Astrocyte (in vitro differentiated cells and primary cell): ENCODE measurements at regions not wholly inside any gene's neighbourhood (a gene's known extent, or its start where the extent isn't known, plus 50 kb on each side); places are given as distances from the start of the nearest gene placed in this dataset.

Experiments
- DNase-seq: peaks from one replicate; pipeline ENCODE4 v3.0.0-alpha.2; 2010; ENCODE audit warnings: low read depth
- FAIRE-seq: peaks from 2 replicates; lab custom pipeline; 2011; peaks lifted over from hg19 to GRCh38; lab: Jason Lieb, UNC
- H2AFZ ChIP-seq: 2 replicates; pipeline ENCODE4 v1.6.0; 2012; ENCODE audit warnings: low read depth, low read length, inconsistent platforms
- H3K27ac ChIP-seq: 2 replicates; pipeline ENCODE4 v1.5.1; 2011; ENCODE audit warnings: low read depth, low read length, inconsistent platforms
- H3K27me3 ChIP-seq: 2 replicates; pipeline ENCODE4 v1.6.0; 2011; ENCODE audit warnings: low read length, inconsistent platforms; ENCODE audit not compliant: insufficient read depth
- H3K36me3 ChIP-seq: 2 replicates; pipeline ENCODE4 v1.5.1; 2011; ENCODE audit warnings: low read length, inconsistent platforms; ENCODE audit not compliant: insufficient read depth
- H3K4me1 ChIP-seq: 2 replicates; pipeline ENCODE4 v1.5.1; 2011; ENCODE audit warnings: low read length, inconsistent platforms; ENCODE audit not compliant: insufficient read depth
- H3K4me2 ChIP-seq: 2 replicates; pipeline ENCODE4 v1.6.0; 2012; ENCODE audit warnings: low read length, inconsistent platforms
- H3K4me3 ChIP-seq: 2 replicates; pipeline ENCODE4 v1.5.1; 2011; ENCODE audit warnings: low read depth, mild to moderate bottlenecking, low read length, inconsistent platforms; ENCODE audit not compliant: insufficient read depth
- H3K79me2 ChIP-seq: 2 replicates; pipeline ENCODE4 v1.6.0; 2012; ENCODE audit warnings: mild to moderate bottlenecking, low read length, inconsistent platforms; ENCODE audit not compliant: insufficient read depth
- H3K9ac ChIP-seq: 2 replicates; pipeline ENCODE4 v1.6.0; 2012; ENCODE audit warnings: mild to moderate bottlenecking, low read length, inconsistent platforms
- H3K9me3 ChIP-seq: 2 replicates; pipeline ENCODE4 v1.5.1; 2012; ENCODE audit warnings: low read depth, mild to moderate bottlenecking, low read length, inconsistent platforms; ENCODE audit not compliant: insufficient read depth
- H4K20me1 ChIP-seq: 2 replicates; pipeline ENCODE4 v1.6.0; 2012; ENCODE audit warnings: low read length, inconsistent platforms; ENCODE audit not compliant: insufficient read depth
- H3K27ac Mint-ChIP-seq: one replicate; pipeline ENCODE4 v1.8.0; 2021; ENCODE audit warnings: mild to moderate bottlenecking, mixed read lengths; ENCODE audit not compliant: unreplicated experiment
- H3K27me3 Mint-ChIP-seq: one replicate; pipeline ENCODE4 v1.8.0; 2021; ENCODE audit warnings: low read depth, mixed read lengths; ENCODE audit not compliant: unreplicated experiment
- H3K36me3 Mint-ChIP-seq: one replicate; pipeline ENCODE4 v1.8.0; 2021; ENCODE audit warnings: low read depth, mixed read lengths; ENCODE audit not compliant: unreplicated experiment
- H3K4me1 Mint-ChIP-seq: one replicate; pipeline ENCODE4 v1.8.0; 2021; ENCODE audit warnings: low read depth, mixed read lengths; ENCODE audit not compliant: unreplicated experiment
- H3K4me3 Mint-ChIP-seq: one replicate; pipeline ENCODE4 v1.8.0; 2021; ENCODE audit warnings: mild to moderate bottlenecking, moderate library complexity, mixed read lengths; ENCODE audit not compliant: unreplicated experiment
- H3K9me3 Mint-ChIP-seq: one replicate; pipeline ENCODE4 v1.8.0; 2021; ENCODE audit warnings: mild to moderate bottlenecking, mixed read lengths; ENCODE audit not compliant: unreplicated experiment
- CTCF ChIP-seq: IDR thresholded peaks from 2 replicates; pipeline ENCODE4 v1.5.1; 2011; ENCODE audit warnings: low read depth, mild to moderate bottlenecking, inconsistent platforms, low read length, moderate library complexity; ENCODE audit not compliant: insufficient read depth
- EZH2 ChIP-seq: IDR thresholded peaks from 2 replicates; pipeline ENCODE4 v1.6.1; 2012; ENCODE audit warnings: mild to moderate bottlenecking, low read length, inconsistent platforms; ENCODE audit not compliant: insufficient read depth

GRCh38 chr11:131079036-131079435 is 162.8 kb upstream of the SNX19 start:
- Histone ChIP-seq H3K27me3 (no peaks in the 10 kb centered on the region), H2AFZ (no peak overlapping the region), H3K27ac (no peak overlapping the region), H3K79me2 (no peaks in the 10 kb centered on the region), H3K4me2 (no peak overlapping the region), H3K36me3 (no peaks in the 10 kb centered on the region), H3K9me3 (no peaks in the 10 kb centered on the region), H4K20me1 (no peaks in the 10 kb centered on the region), H3K4me1 (no peaks in the 10 kb centered on the region), H3K4me3 (no peak overlapping the region), H3K9ac (no peak overlapping the region)
- Mint-ChIP-seq H3K27ac (no peak overlapping the region), H3K27me3 (peaks cover 22% of the 10 kb centered on the region), H3K9me3 (peaks cover 4% of the 10 kb centered on the region), H3K4me1 (no peaks in the 10 kb centered on the region), H3K4me3 (no peak overlapping the region), H3K36me3 (no peaks in the 10 kb centered on the region)
- DNase-seq (no peak), FAIRE-seq (no peak)
- TF ChIP-seq CTCF (no peak), EZH2 (no peak)

- H3K36me3 ChIP-seq: no peaks in the 10 kb centered on the region
- H3K27ac Mint-ChIP-seq: no peak overlapping the region
- DNase-seq (no peak), FAIRE-seq (no peak)
- no peak overlapping the region for H3K4me3 Mint-ChIP-seq
- no peak for TF ChIP-seq EZH2
- no peak for TF ChIP-seq CTCF
- no peaks in the 10 kb centered on the region for H3K79me2 ChIP-seq
- no peak overlapping the region for H3K27ac ChIP-seq
- no peaks in the 10 kb centered on the region for H3K4me1 ChIP-seq
- peaks cover 9% of the 10 kb centered on the region for H3K9me3 Mint-ChIP-seq
- H3K9ac ChIP-seq: no peak overlapping the region
- no peak overlapping the region for H3K4me2 ChIP-seq
- no peaks in the 10 kb centered on the region for H3K9me3 ChIP-seq
- no peaks in the 10 kb centered on the region for H3K4me1 Mint-ChIP-seq
- H3K36me3 Mint-ChIP-seq: peaks cover 4% of the 10 kb centered on the region
- no peak overlapping the region for H2AFZ ChIP-seq
- H3K27me3 Mint-ChIP-seq: peaks cover 30% of the 10 kb centered on the region
- H4K20me1 ChIP-seq: no peaks in the 10 kb centered on the region
- no peak overlapping the region for H3K4me3 ChIP-seq
- H3K27me3 ChIP-seq: no peaks in the 10 kb centered on the region
Measured at GRCh38 chr11:131089727-131090245, 173.5 kb upstream of the SNX19 start.

GRCh38 chr11:131092469-131092868 is 176.2 kb upstream of the SNX19 start:
- Mint-ChIP-seq H3K27ac (no peak overlapping the region), H3K9me3 (peaks cover 2% of the 10 kb centered on the region), H3K27me3 (peaks cover 37% of the 10 kb centered on the region), H3K4me1 (no peaks in the 10 kb centered on the region), H3K4me3 (no peak overlapping the region), H3K36me3 (peaks cover 4% of the 10 kb centered on the region)
- Histone ChIP-seq H3K9me3 (no peaks in the 10 kb centered on the region), H3K9ac (no peak overlapping the region), H3K4me1 (no peaks in the 10 kb centered on the region), H3K27me3 (no peaks in the 10 kb centered on the region), H3K79me2 (no peaks in the 10 kb centered on the region), H3K36me3 (no peaks in the 10 kb centered on the region), H3K27ac (no peak overlapping the region), H4K20me1 (no peaks in the 10 kb centered on the region), H3K4me2 (no peak overlapping the region), H3K4me3 (no peak overlapping the region), H2AFZ (no peak overlapping the region)
- FAIRE-seq: no peak
- DNase-seq: no peak
- TF ChIP-seq CTCF: no peak
- TF ChIP-seq EZH2: no peak
